ENCODE measurements at regions not wholly inside any gene's neighbourhood (a gene's known extent, or its start where the extent isn't known, plus 50 kb on each side); places are given as distances from the start of the nearest gene placed in this dataset.

DNA sequence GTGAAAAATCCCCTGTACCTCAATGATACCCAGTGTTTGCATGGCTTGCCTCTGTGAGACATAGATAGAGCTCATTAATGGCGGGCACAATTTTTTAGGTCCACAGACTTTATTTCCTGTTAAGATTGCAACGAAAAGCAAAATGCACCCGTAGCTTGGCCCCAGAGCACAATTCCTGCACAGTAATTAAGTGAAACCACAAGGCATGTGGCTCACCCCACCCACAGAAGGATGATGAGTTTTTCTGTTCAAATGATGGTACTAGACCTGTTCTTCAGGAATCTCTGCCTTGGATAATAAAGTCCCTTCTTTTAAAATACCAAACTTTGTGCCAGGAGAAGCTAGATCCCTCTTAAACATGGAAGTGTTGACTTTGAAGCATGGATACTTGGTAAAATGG is 738.1 kb downstream of the QKI start:
- ChIA-PET CTCF (no interaction called here), RAD21 (ENCODE audit: low non-redundant PET in 1 of 2, low total read pairs in 2 of 2, uncharacterized antibody in 2 of 2, unreplicated experiment in 2 of 2) (no interaction called here), POLR2A (no interaction called here)
- no peaks in the 10 kb centered on the region for H3K79me2 ChIP-seq (ENCODE audit: insufficient read depth, low read length)
- BruUV-seq (replicated peaks), result no TSS peak
- TF ChIP-seq EZH2phosphoT487 (IDR thresholded peaks at IDR 0.05; ENCODE audit: borderline replicate concordance) (no peak), FOSL1 (IDR thresholded peaks at IDR 0.05; ENCODE audit: low read depth) (no peak), SIN3A (IDR thresholded peaks at IDR 0.05; ENCODE audit: low read depth) (no peak), CBX3 (IDR thresholded peaks at IDR 0.05; ENCODE audit: low read depth) (no peak), EZH2 (IDR thresholded peaks at IDR 0.05) (no peak), ELF1 (IDR thresholded peaks at IDR 0.05; ENCODE audit: borderline replicate concordance, low read depth) (no peak), POLR2A (IDR thresholded peaks at IDR 0.05; ENCODE audit: borderline replicate concordance, extremely low read depth, insufficient read depth, insufficient read length) (no peak), ZNF274 (IDR thresholded peaks at IDR 0.05; ENCODE audit: low read depth, low read length) (no peak), TCF7L2 (IDR thresholded peaks at IDR 0.05; ENCODE audit: borderline replicate concordance, extremely low read depth, insufficient read depth, insufficient read length) (no peak), EGR1 (IDR thresholded peaks at IDR 0.05; ENCODE audit: low read depth) (no peak), SP1 (IDR thresholded peaks at IDR 0.05; ENCODE audit: low read depth) (no peak), POLR2AphosphoS5 (IDR thresholded peaks at IDR 0.05; ENCODE audit: low read depth, low read length) (no peak), YY1 (IDR thresholded peaks at IDR 0.05; ENCODE audit: extremely low read depth, insufficient replicate concordance, low read depth, low read length) (no peak)
- TF ChIP-seq, protein P1, sequence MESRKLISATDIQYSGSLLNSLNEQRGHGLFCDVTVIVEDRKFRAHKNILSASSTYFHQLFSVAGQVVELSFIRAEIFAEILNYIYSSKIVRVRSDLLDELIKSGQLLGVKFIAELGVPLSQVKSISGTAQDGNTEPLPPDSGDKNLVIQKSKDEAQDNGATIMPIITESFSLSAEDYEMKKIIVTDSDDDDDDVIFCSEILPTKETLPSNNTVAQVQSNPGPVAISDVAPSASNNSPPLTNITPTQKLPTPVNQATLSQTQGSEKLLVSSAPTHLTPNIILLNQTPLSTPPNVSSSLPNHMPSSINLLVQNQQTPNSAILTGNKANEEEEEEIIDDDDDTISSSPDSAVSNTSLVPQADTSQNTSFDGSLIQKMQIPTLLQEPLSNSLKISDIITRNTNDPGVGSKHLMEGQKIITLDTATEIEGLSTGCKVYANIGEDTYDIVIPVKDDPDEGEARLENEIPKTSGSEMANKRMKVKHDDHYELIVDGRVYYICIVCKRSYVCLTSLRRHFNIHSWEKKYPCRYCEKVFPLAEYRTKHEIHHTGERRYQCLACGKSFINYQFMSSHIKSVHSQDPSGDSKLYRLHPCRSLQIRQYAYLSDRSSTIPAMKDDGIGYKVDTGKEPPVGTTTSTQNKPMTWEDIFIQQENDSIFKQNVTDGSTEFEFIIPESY (IDR thresholded peaks at IDR 0.05; ENCODE audit: extremely low read depth, insufficient replicate concordance, low read length), result no peak
- TF ChIP-seq, protein P2, sequence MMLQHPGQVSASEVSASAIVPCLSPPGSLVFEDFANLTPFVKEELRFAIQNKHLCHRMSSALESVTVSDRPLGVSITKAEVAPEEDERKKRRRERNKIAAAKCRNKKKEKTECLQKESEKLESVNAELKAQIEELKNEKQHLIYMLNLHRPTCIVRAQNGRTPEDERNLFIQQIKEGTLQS (IDR thresholded peaks at IDR 0.05), result no peak
- TF ChIP-seq, protein P3, sequence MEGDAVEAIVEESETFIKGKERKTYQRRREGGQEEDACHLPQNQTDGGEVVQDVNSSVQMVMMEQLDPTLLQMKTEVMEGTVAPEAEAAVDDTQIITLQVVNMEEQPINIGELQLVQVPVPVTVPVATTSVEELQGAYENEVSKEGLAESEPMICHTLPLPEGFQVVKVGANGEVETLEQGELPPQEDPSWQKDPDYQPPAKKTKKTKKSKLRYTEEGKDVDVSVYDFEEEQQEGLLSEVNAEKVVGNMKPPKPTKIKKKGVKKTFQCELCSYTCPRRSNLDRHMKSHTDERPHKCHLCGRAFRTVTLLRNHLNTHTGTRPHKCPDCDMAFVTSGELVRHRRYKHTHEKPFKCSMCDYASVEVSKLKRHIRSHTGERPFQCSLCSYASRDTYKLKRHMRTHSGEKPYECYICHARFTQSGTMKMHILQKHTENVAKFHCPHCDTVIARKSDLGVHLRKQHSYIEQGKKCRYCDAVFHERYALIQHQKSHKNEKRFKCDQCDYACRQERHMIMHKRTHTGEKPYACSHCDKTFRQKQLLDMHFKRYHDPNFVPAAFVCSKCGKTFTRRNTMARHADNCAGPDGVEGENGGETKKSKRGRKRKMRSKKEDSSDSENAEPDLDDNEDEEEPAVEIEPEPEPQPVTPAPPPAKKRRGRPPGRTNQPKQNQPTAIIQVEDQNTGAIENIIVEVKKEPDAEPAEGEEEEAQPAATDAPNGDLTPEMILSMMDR (IDR thresholded peaks at IDR 0.05 in 2 of 3, conservative IDR thresholded peaks at IDR 0.05 in 1 of 3; ENCODE audit: borderline replicate concordance in 1 of 3, insufficient read depth in 1 of 3, low read depth in 2 of 3, low read length in 2 of 3), result no peak
- TF ChIP-seq, protein P4, sequence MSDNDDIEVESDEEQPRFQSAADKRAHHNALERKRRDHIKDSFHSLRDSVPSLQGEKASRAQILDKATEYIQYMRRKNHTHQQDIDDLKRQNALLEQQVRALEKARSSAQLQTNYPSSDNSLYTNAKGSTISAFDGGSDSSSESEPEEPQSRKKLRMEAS (IDR thresholded peaks at IDR 0.05), result no peak
- H3K4me2 ChIP-seq (ENCODE audit: low read length), result no peak overlapping the region
- H3K36me3 ChIP-seq (ENCODE audit: control insufficient read depth in 1 of 2, insufficient read depth in 2 of 2, low read length in 2 of 2), result no peaks in the 10 kb centered on the region
- intact Hi-C loops (cut with micrococcal nuclease), result no loop called here
- H3K9ac ChIP-seq (ENCODE audit: low read length), result no peak overlapping the region
- DNase-seq (ENCODE audit: low read depth, low spot score) (no peak), ATAC-seq (no peak)
- no peaks in the 10 kb centered on the region for H3K9me2 ChIP-seq (ENCODE audit: insufficient read depth)
- H3K4me3 ChIP-seq (replicated peaks in 1 of 2; ENCODE audit: low read depth in 1 of 2, low read length in 2 of 2), result no peak overlapping the region
- peaks cover 0 to 4% of the 10 kb centered on the region in 2 experiments; a peak in 1 of 4 replicates for H3K9me3 ChIP-seq (ENCODE audit: control insufficient read depth in 1 of 2, insufficient read depth in 1 of 2, low read depth in 1 of 2, low read length in 2 of 2)
- no peak overlapping the region for H2AFZ ChIP-seq (ENCODE audit: low read depth, low read length, poor library complexity, severe bottlenecking)
- H3K4me1 ChIP-seq (ENCODE audit: control insufficient read depth in 1 of 2, insufficient read depth in 2 of 2, low read length in 2 of 2), result no peaks in the 10 kb centered on the region
- H3K27me3 ChIP-seq (ENCODE audit: insufficient read depth, low read length), result no peaks in the 10 kb centered on the region
- H3K27ac ChIP-seq (ENCODE audit: low read depth, low read length), result no peak overlapping the region
- H4K20me1 ChIP-seq (ENCODE audit: insufficient read depth), result no peaks in the 10 kb centered on the region
